Loucy (cell line): ENCODE measurements at regions not wholly inside any gene's neighbourhood (a gene's known extent, or its start where the extent isn't known, plus 50 kb on each side); places are given as distances from the start of the nearest gene placed in this dataset.
"Not testable (repeated sequence)": the region's sequence is repeated elsewhere in the genome, so short reads cannot be mapped to it uniquely, and the experiment has no call there.

Experiments used
- EZH2phosphoT487 ChIP-seq: fragments of 200-600 bp; IDR thresholded peaks from 2 replicates; pipeline ENCODE4 v1.6.1; 2018; ENCODE audit warnings: antibody characterized with exemption, mild to moderate bottlenecking, moderate library complexity, borderline replicate concordance
- TF ChIP-seq, protein P1 (sequence below): fragments of 200-600 bp; sonication (generic); conservative IDR thresholded peaks from 2 replicates; pipeline ENCODE4 v1.5.1; 2014; ENCODE audit warnings: mild to moderate bottlenecking, antibody characterized with exemption, low read length

DNA sequence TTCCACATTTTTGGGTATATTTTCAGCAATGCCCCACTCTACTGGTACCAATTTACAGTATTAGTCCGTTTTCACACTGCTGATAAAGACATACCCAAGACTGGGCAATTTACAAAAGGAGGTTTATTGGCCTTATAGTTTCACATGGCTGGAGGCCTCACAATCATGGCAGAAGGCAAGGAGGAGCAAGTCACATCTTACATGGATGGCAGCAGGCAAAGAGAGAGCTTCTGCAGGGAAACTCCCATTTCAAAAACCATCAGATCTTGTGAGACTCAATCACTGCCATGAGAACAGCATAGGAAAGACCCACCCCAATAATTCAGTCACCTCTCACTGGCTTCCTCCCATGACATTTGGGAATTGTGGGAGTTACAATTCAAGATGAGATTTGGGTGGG, 722.9 kb downstream of the NTRK3 start:
- TF ChIP-seq, protein P1, sequence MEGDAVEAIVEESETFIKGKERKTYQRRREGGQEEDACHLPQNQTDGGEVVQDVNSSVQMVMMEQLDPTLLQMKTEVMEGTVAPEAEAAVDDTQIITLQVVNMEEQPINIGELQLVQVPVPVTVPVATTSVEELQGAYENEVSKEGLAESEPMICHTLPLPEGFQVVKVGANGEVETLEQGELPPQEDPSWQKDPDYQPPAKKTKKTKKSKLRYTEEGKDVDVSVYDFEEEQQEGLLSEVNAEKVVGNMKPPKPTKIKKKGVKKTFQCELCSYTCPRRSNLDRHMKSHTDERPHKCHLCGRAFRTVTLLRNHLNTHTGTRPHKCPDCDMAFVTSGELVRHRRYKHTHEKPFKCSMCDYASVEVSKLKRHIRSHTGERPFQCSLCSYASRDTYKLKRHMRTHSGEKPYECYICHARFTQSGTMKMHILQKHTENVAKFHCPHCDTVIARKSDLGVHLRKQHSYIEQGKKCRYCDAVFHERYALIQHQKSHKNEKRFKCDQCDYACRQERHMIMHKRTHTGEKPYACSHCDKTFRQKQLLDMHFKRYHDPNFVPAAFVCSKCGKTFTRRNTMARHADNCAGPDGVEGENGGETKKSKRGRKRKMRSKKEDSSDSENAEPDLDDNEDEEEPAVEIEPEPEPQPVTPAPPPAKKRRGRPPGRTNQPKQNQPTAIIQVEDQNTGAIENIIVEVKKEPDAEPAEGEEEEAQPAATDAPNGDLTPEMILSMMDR = not testable (repeated sequence)
- TF ChIP-seq EZH2phosphoT487 = not testable (repeated sequence)
